ENCODE measurements at regions not wholly inside any gene's neighbourhood (a gene's known extent, or its start where the extent isn't known, plus 50 kb on each side); places are given as distances from the start of the nearest gene placed in this dataset.
A peak's percentile ranks its signal among the peaks of the same experiment; 100 is the strongest.

DNA sequence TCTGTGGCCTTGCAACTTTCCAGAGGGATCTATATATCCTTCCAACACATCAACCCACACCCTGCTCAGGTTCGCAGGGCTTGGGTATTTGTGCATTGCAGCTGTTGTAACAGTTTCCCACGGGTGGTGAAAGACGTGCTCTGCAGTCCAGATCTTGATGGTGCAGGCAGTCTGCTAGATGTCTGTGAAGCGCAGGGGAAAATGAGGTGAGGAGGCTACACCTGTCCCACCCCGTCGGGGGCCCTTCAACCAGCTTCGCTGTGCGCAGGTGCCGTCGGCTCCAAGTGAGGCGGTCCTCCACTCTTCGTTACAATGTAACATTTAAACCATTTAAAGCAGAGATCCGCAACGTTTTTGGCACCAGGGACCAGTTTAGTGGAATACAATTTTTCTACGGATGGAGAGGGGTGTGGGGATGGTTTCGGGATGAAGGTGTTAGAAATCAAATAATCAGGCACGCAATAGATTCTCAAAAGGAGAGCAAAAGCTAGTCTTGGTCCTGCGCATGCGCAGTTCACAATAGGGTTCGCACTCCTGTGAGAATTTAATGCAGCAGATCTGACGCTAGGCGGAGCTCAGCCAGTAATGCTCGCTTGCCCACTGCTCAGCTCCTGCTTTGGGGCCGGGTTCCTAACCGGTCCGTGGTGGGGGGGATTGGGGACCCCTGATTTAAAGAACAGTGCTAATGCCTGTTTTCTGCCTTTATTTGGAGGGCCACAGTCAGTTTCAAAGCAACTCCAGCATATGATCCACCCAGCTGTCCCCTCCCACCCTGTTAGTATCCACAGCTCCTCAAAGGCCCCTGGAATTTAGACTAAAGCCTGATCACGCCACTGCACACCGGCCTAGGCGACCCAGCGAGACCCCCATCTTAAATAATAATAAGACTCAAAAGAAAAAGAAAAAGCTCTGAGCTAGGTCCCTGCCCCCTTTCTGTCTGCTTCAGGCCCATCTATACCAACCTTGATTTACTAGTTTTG is 97.1 kb upstream of the SELENOP start:
- TF ChIP-seq POLR2A (IDR thresholded peaks at IDR 0.05) (no peak), EP300 (IDR thresholded peaks at IDR 0.05) (peak in 1 of 2 donors; percentile 47)
- TF ChIP-seq, protein P1, sequence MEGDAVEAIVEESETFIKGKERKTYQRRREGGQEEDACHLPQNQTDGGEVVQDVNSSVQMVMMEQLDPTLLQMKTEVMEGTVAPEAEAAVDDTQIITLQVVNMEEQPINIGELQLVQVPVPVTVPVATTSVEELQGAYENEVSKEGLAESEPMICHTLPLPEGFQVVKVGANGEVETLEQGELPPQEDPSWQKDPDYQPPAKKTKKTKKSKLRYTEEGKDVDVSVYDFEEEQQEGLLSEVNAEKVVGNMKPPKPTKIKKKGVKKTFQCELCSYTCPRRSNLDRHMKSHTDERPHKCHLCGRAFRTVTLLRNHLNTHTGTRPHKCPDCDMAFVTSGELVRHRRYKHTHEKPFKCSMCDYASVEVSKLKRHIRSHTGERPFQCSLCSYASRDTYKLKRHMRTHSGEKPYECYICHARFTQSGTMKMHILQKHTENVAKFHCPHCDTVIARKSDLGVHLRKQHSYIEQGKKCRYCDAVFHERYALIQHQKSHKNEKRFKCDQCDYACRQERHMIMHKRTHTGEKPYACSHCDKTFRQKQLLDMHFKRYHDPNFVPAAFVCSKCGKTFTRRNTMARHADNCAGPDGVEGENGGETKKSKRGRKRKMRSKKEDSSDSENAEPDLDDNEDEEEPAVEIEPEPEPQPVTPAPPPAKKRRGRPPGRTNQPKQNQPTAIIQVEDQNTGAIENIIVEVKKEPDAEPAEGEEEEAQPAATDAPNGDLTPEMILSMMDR (IDR thresholded peaks at IDR 0.05) = peak; percentile 79 to 90 (median 86)
